ENCODE measurements at regions not wholly inside any gene's neighbourhood (a gene's known extent, or its start where the extent isn't known, plus 50 kb on each side); places are given as distances from the start of the nearest gene placed in this dataset.
"Not testable (repeated sequence)": the region's sequence is repeated elsewhere in the genome, so short reads cannot be mapped to it uniquely, and the experiment has no call there.

DNA sequence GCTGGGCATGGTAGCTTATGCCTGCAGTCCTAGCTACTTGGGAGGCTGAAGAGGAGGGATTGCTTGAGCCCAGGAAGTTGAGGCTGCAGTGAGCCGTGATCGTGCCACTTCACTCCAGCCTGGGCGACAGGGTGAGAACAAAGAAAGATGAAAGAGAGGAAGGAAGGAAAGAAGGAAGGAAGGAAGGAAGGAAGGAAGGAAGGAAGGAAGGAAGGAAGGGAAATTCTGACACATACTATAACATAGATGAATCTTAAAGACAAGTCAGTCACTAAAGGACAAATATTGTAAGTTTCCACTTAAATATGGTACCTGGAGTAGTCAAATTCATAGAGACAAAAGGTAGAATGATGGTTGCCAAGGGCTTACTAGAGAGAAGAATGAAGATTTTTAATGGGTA lies 108.0 kb upstream of the CACHD1 start:
- no peak for DNase-seq (ENCODE audit: low read depth)

DNA sequence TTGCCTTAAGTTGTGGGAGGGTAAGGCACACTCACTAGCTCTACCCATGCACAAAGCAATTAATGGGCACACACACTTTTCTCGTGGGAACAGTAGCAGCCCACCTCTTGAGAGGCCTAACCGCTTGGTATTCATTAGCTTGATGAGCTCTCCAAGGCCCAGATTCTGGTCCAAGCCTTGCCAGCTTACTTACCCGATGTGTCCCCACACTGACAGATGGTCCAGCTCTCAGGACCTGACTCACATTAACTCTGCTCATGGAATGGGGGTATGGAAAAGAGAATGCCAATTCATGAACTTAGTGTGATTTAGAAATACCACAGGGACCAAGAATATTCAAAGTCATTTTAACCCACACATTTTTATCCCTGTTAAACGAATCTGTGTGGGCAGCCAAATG lies 106.8 kb upstream of the CACHD1 start:
- no peak for DNase-seq (ENCODE audit: low read depth)

DNA sequence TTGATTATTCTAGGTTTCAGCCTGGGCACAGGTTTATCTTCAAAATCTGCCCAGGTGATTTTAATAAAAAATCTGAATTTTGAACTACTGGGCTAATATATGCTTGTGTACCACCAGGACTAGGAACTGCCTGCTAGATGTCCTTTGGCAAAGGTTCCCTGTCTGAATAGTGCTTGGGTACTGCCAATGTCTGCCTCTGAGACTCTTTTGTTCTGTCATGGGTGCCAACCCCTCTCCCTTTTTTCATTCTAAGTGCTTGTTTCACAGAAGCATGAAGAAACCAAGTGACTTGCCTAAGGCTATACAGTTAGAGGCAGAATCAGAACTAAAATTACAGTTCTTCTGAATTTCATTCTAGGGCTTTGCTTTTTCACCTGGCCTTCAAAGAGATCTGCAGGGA lies 106.3 kb upstream of the CACHD1 start:
- no peak for DNase-seq (ENCODE audit: low read depth)

DNA sequence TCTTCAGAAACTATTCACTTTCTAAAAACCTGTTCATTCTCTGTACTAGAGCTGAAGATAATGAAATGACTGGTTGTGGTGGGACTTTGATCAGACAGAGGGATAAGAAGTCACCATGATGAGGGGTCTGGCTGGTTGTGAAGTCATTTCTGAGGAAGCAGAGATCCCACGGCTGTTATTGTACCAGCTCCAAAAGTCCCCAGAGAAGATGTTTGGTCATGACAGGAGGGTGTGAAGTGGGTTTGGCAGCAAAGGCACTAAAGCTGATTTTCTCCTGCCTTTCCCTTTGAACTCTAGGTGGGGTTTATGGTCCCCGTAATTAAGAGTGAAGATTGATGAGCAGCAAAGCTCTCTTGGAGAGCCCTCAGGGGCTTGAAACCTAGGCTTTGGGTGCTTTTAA lies 103.1 kb upstream of the CACHD1 start:
- DNase-seq (ENCODE audit: low read depth): no peak

DNA sequence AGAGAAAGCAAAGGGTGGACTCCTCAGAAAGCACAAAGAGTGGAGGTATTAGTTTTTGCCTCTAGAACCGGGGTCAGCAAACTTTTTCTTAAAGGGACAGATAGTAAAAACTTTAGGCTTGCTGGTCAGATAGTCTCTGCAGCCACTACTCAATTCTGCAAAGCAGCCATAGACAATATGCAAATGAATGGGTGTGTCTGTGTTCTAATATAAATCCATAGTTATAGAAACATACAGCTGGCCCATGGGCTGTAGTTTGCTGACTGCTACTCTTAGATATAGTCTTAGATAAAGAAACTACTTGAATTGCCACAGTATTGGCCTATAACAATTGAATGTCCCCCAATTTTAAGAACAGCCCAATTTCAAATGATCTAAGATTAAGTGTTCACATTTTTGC lies 101.6 kb upstream of the CACHD1 start:
- DNase-seq (ENCODE audit: low read depth): no peak

DNA sequence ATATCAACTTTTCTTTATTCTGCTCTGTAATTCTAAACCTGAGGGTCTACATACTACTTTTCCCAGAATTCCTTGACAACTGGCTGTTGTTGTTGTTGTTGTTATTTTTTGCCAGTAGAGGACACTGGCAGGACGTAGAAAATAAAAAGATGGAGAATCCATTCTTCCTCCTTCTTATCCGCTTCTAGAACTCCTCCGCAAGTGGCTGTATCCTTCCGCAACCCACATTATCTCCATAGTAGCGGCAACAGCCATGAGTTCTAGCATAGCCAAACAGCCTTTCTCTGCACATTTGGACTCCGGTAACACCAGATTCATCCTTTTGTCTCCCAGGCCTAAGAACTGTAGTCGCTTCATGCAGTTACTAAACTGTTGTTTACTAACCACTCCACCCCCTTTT lies 91.1 kb upstream of the CACHD1 start:
- DNase-seq (ENCODE audit: low read depth): no peak

DNA sequence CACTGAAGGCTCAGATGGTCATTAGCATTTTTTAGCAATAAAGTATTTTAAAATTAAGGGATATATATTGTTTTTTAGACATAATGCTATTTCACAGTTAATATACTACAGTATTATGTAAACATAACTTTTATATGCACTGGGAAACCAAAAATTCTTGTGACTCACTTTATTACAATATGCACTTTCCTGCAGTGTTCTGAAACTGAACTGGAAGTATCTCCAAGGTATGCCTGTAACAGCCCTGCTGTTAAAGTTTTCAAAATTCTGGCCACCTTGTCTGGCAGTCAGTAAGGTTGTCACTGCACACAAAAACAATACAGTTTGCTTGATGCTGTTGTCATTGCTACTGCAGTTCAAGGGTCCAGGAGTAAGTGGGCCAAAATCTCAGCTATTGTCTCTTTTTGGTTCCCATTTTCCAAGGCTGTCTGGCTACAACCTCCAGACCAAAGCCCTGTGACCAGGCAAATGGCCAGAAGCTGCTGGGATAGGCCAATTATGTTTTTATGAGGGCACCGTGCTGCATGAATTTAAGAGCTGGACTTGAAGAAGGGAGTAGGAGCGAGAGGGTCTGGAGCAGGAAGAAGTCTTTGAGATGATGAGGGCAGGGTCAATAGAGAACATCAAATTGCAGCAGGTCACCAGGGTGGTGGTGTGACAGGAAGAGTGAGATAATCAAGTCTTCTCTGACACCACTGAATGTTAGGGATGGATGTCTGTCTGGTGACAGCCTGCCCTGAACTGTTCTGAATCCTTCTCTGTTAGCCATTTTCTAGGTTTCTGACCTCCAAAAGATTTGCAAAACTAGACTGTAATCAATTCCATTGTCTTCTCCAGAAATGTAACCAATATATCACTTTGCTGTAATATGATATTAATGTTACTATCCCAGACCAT lies 82.3 kb upstream of the CACHD1 start:
- no peak for DNase-seq (ENCODE audit: low read depth)

DNA sequence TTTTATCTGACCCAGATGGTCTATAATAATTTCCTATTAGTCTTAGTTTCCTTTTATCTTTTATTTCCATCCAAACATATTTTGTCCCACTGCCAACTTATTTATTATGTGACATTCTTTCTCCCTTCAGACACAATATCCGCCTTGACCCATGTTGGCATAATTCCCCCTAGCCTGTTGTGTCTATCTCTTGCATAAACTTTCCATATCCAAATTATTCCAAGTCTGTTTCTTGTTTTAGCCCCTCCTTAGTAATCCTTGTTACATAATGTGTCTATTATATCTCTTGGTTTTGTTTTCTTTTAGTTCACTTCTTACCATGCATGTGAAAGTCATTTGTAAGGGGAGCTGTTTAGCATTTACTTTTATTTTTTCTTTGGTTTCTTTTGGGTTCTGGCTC lies 81.6 kb upstream of the CACHD1 start:
- DNase-seq (ENCODE audit: low read depth): no peak

DNA sequence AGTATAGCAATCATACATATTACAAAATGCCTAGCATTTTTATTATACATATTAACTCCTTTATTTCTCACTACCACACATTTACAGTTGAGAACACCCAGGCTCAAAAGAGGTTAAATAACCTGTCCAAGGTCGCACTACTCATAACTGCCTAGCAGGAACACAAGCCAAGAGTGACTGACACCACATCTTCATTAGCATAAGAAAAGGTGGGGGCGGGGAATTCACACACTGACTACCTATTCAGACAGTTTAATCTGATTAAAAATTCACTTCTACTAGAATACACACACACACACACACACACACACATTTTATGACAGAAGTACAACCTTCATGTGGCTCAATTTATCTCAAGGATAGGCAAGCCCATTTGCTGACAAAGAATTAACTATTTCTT lies 77.8 kb upstream of the CACHD1 start:
- no peak for DNase-seq (ENCODE audit: low read depth)

DNA sequence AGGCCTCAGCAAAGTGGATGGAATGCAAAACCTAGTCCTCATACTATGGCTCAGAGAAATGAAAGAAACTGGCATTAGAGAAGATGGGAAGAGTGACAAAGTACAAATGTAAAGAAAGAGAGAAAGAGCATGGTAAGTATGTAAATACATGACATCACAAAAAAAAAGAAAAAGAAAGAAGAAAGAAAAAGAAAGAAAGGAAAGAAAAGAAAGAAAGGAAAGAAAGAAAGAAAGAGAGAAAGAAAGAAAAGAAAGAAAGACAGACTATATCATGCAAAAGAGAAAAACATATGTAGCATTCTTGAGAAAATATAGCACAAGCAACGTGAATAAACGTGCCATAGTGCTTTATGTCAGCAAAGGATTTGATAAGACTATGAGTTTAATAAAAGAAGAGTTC lies 76.1 kb upstream of the CACHD1 start:
- no peak for DNase-seq (ENCODE audit: low read depth)

DNA sequence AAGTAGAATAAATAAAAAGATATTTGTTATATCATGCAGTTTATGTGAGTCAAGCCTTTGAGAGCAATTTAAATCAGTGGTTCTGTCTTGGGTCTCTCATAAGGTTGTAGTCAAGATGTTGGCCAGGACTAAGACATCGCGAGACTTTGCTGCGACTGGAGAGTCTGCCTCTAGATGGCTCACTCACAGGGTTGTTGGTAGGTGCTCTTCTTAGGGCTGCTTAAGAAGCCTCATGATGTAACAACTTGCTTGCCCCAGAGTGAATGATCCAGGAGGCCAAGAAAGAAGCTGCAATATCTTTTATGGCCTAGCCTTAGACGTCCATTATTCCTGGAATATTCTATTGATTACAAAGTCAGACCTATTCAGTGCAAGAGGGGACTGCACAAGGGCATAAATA lies 73.1 kb upstream of the CACHD1 start:
- peak; percentile 27 for DNase-seq (ENCODE audit: low read depth)

DNA sequence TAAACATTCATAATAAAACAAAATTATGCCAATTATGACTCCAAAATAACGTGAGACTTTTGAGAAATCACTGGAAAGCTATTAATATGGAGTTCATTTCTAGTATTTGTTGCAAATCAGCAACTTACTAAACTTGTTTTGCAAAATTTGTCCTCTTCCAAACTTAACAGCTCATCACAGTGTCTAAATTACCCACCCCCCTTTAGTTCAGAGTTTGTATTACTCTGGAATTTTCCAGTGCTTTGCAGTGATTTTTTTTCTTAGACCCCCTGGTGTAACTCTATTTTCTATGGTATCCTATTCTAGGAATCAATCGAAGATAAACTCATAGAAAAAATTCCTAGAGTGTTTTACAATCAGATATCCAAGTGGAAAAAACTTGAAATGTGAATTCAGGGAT lies 72.4 kb upstream of the CACHD1 start:
- no peak for DNase-seq (ENCODE audit: low read depth)

DNA sequence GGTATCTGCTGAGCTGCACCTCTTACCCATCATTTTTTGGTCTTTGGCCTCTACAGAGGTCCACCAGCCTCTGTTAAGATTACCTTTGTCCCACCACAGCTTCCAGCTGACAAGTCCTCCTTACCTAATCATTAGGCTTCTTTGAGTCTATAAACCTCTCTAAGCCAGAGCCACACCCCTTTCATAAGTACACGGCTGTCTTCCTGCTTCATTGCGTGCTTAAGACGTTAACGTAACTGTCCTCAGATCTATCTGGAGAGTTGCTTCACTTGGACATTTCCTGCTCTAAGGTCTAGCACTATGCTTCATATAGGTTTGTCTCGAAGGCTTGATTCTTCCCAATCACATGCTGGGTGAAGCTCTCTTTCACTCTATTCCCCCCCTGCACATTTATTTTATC lies 71.0 kb upstream of the CACHD1 start:
- DNase-seq (ENCODE audit: low read depth): no peak

DNA sequence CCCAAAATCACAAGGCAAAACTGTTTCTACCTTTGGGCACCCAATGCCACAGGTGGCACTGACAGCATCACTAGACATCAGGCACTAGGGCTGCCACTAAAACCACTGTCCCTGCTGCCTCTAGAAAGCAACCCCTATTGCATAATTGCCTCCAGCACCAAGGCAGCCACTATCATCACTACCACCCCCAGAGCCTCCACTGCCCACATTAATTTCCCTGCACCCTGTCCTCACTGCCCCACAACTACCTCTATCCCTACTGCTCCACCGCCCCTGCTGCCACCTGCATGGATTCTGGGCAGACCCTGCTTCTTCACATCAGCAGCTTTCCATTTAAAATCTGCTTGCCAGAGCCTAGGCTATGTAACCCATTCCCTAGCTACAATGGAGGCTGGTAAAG lies 68.6 kb upstream of the CACHD1 start:
- no peak for DNase-seq (ENCODE audit: low read depth)

DNA sequence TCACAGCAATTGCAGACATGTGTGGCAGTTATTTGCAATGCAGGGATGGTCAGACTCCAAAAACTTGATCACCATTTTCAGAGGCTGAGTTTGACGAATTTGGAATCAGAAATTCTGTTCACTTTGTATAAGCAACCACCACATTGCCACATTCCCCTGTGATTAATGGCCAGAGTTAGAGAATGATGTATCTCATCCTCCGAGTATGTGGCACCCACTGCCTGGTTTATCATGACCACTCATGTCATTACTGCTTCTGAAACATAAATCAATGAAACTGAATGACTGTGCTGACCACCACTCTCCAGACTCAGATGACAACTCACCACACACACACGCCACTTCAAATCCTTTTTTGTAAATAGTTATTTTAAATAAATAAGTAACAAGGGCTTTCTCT lies 66.6 kb upstream of the CACHD1 start:
- peak; percentile 19 for DNase-seq (ENCODE audit: low read depth)

DNA sequence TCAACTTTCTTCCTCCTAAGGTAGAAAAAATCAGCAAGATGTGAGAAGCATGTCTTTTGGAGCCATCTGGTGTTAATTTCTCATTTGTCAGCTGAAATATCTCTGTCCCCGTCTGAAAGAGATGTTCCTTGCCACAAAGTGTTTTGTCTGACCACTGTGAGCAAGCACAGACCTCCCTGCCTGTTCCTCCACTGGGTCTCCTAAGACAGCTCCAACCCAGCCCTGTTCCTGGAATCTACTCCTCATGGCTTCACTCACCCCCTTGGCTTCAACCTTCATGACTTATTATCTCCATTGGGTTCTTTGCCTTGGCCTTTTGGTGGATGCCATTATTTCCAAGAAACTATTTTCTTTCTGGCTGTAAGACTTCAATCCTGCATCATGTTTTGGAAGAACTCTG lies 65.7 kb upstream of the CACHD1 start:
- DNase-seq (ENCODE audit: low read depth): no peak

DNA sequence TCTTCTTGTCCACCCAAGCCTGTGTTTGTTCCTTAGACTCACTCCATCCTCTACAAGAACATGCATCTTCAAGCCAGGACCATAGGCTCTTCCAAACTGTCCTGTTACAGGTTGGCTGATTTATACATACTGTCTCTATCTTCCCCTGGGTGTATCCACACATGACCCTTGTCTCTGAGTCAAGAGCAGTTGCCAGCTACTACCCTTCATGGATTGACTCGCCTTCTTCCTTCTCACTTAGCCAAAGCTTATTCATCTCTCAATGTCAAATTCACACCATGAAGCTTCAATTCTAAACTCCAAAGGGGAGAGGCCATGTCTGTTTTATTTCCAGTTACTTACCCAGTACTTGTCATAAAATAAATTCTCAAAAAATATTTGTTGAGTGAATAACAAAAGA lies 64.1 kb upstream of the CACHD1 start:
- no peak for DNase-seq (ENCODE audit: low read depth)

DNA sequence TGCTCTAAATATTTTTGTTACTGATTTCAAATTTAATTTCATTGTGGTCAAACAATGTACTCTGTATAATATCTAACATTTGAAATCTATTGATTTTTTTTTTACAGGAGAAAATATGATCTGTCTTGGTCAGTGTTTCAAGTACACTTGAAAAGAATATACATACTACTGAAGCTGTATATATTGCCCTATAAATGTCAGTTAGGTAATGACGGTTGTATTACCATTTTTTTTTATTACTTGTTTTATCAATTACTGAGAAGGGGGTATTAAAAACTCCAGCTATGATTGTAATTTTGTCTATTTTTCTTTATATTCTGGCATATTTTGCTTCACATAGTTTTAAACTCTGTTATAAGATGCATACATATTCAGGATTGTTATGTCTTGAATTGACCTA lies 59.7 kb upstream of the CACHD1 start:
- DNase-seq (ENCODE audit: low read depth): no peak

DNA sequence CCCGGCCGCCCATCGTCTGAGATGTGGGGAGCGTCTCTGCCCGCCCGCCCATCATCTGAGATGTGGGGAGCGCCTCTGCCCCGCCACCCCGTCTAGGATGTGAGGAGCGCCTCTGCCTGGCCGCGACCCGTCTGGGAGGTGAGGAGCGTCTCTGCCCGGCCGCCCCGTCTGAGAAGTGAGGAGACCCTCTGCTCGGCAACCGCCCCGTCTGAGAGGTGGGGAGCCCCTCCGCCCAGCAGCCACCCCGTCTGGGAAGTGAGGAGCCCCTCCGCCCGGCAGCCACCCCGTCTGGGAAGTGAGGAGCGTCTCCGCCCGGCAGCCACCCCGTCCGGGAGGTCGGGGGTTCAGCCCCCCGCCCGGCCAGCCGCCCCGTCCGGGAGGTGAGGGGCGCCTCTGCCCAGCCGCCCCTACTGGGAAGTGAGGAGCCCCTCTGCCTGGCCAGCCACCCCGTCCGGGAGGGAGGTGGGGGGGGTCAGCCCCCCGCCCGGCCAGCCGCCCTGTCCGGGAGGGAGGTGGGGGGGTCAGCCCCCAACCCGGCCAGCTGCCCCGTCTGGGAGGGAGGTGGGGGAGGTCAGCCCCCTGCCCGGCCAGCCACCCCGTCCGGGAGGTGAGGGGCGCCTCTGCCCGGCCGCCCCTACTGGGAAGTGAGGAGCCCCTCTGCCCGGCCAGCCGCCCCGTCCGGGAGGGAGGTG lies 54.9 kb upstream of the CACHD1 start:
- DNase-seq (ENCODE audit: low read depth): not testable (repeated sequence)

DNA sequence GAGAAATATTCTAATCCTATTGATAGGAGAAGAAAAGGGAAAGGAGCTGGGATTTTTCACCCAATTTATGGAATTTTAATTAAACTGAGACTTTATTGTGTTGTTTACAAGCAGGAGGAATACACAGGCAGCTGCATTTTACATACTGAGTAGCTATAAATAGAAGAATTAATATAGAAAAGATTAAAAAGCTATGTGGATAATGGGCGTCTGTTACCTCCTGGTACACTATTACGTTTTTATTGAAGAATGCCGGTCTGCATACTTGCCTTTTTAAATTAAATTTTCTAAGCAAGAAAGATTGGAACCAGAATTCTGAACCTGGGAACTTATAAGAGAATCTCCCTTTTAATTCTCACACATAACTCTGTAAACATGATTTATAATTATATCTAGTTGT lies 52.1 kb upstream of the CACHD1 start:
- DNase-seq (ENCODE audit: low read depth): no peak
